ENCODE measurements at regions not wholly inside any gene's neighbourhood (a gene's known extent, or its start where the extent isn't known, plus 50 kb on each side); places are given as distances from the start of the nearest gene placed in this dataset.

DNA sequence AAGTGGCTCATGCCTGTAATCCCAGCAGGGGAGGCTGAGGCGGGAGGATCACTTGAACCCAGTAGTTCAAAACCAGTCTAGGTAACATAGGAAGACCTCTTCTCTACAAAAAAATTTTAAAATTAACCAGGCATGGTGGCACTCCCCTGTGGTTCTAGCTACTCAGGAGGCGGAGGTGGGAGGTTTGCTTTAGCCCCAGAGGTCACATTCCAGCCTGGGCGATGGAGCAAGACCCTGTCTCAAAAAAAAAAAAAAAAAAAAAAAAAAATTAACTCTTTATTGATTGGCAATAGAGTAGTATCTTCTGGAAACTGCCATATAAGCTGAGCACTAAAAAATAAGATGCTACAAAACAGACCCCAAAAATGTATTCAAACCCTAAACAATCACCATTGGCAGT, 69.5 kb downstream of the LLPH start:
- TF ChIP-seq, protein P1, sequence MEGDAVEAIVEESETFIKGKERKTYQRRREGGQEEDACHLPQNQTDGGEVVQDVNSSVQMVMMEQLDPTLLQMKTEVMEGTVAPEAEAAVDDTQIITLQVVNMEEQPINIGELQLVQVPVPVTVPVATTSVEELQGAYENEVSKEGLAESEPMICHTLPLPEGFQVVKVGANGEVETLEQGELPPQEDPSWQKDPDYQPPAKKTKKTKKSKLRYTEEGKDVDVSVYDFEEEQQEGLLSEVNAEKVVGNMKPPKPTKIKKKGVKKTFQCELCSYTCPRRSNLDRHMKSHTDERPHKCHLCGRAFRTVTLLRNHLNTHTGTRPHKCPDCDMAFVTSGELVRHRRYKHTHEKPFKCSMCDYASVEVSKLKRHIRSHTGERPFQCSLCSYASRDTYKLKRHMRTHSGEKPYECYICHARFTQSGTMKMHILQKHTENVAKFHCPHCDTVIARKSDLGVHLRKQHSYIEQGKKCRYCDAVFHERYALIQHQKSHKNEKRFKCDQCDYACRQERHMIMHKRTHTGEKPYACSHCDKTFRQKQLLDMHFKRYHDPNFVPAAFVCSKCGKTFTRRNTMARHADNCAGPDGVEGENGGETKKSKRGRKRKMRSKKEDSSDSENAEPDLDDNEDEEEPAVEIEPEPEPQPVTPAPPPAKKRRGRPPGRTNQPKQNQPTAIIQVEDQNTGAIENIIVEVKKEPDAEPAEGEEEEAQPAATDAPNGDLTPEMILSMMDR (IDR thresholded peaks at IDR 0.05) = no peak
- TF ChIP-seq POLR2AphosphoS5 (IDR thresholded peaks at IDR 0.05) = no peak
- no peak for TF ChIP-seq POLR2A (IDR thresholded peaks at IDR 0.05)

Data from transverse colon (tissue), 4 donors.